ENCODE measurements at regions not wholly inside any gene's neighbourhood (a gene's known extent, or its start where the extent isn't known, plus 50 kb on each side); places are given as distances from the start of the nearest gene placed in this dataset.

- Histone ChIP-seq H3K4me1 (ENCODE audit: control insufficient read depth in 1 of 2, insufficient read depth in 2 of 2, low read depth in 1 of 2, low read length in 1 of 2) (peaks cover 0 to 2% of the 10 kb centered on the region in 2 experiments; a peak in 1 of 4 replicates), H3K36me3 (replicated peaks in 1 of 2; ENCODE audit: control insufficient read depth in 1 of 2, insufficient read depth in 2 of 2, low read length in 1 of 2) (no peaks in the 10 kb centered on the region), H3F3A (replicated peaks; ENCODE audit: insufficient read depth) (no peaks in the 10 kb centered on the region), H4K20me1 (ENCODE audit: insufficient read depth) (no peaks in the 10 kb centered on the region), H3K9ac (no peak overlapping the region), H3K4me3 (ENCODE audit: low read depth in 2 of 2, low read length in 1 of 2) (no peak overlapping the region), H3K9me3 (no peaks in the 10 kb centered on the region), H3K27me3 (ENCODE audit: insufficient read depth) (no peaks in the 10 kb centered on the region; the same call in 1 of the 2 replicates), H2AFZ (ENCODE audit: low read depth) (no peak overlapping the region), H3K9me2 (no peaks in the 10 kb centered on the region), H3K4me2 (no peak overlapping the region), H3K79me2 (ENCODE audit: insufficient read depth) (no peaks in the 10 kb centered on the region), H3K27ac (ENCODE audit: low read depth in 2 of 2, low read length in 1 of 2) (no peak overlapping the region)
- POLR2A ChIA-PET = interaction anchor here (0.6 kb wide), 1 partner anchor 107 kb away, joined by 5 read pairs; no protein-coding TSS in a partner anchor
- CTCF ChIA-PET = interaction anchor here (1.1 to 2.1 kb wide), 6 partner anchors 13 to 170 kb away, joined by 3 to 11 read pairs (median 6); no protein-coding TSS in a partner anchor
- TF ChIP-seq, protein P1, sequence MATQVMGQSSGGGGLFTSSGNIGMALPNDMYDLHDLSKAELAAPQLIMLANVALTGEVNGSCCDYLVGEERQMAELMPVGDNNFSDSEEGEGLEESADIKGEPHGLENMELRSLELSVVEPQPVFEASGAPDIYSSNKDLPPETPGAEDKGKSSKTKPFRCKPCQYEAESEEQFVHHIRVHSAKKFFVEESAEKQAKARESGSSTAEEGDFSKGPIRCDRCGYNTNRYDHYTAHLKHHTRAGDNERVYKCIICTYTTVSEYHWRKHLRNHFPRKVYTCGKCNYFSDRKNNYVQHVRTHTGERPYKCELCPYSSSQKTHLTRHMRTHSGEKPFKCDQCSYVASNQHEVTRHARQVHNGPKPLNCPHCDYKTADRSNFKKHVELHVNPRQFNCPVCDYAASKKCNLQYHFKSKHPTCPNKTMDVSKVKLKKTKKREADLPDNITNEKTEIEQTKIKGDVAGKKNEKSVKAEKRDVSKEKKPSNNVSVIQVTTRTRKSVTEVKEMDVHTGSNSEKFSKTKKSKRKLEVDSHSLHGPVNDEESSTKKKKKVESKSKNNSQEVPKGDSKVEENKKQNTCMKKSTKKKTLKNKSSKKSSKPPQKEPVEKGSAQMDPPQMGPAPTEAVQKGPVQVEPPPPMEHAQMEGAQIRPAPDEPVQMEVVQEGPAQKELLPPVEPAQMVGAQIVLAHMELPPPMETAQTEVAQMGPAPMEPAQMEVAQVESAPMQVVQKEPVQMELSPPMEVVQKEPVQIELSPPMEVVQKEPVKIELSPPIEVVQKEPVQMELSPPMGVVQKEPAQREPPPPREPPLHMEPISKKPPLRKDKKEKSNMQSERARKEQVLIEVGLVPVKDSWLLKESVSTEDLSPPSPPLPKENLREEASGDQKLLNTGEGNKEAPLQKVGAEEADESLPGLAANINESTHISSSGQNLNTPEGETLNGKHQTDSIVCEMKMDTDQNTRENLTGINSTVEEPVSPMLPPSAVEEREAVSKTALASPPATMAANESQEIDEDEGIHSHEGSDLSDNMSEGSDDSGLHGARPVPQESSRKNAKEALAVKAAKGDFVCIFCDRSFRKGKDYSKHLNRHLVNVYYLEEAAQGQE (IDR thresholded peaks at IDR 0.05; ENCODE audit: low read depth, low read length) = no peak
- TF ChIP-seq, protein P2, sequence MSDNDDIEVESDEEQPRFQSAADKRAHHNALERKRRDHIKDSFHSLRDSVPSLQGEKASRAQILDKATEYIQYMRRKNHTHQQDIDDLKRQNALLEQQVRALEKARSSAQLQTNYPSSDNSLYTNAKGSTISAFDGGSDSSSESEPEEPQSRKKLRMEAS (IDR thresholded peaks at IDR 0.05; ENCODE audit: low read depth) = no peak
- TF ChIP-seq TAF1 (IDR thresholded peaks at IDR 0.05; ENCODE audit: borderline replicate concordance, low read depth, low read length) (no peak), SMC3 (IDR thresholded peaks at IDR 0.05; ENCODE audit: low read depth, low read length) (no peak), MXI1 (IDR thresholded peaks at IDR 0.05; ENCODE audit: low read depth, low read length) (no peak), GABPA (IDR thresholded peaks at IDR 0.05; ENCODE audit: low read depth) (no peak), USF1 (IDR thresholded peaks at IDR 0.05; ENCODE audit: borderline replicate concordance, low read depth) (no peak), SIN3A (IDR thresholded peaks at IDR 0.05; ENCODE audit: borderline replicate concordance, low read depth, low read length) (no peak), EZH2phosphoT487 (IDR thresholded peaks at IDR 0.05; ENCODE audit: borderline replicate concordance, low read depth) (no peak), FOXJ3 (CRISPR knock-in tag; IDR thresholded peaks at IDR 0.05) (no peak), CHD2 (IDR thresholded peaks at IDR 0.05; ENCODE audit: low read length, partially characterized antibody) (no peak), POLR2AphosphoS5 (IDR thresholded peaks at IDR 0.05; ENCODE audit: low read depth, low read length) (no peak), JUND (IDR thresholded peaks at IDR 0.05) (no peak), NRF1 (IDR thresholded peaks at IDR 0.05; ENCODE audit: low read depth, low read length) (no peak), RAD21 (IDR thresholded peaks at IDR 0.05; ENCODE audit: low read length) (no peak)
- TF ChIP-seq, protein P3, sequence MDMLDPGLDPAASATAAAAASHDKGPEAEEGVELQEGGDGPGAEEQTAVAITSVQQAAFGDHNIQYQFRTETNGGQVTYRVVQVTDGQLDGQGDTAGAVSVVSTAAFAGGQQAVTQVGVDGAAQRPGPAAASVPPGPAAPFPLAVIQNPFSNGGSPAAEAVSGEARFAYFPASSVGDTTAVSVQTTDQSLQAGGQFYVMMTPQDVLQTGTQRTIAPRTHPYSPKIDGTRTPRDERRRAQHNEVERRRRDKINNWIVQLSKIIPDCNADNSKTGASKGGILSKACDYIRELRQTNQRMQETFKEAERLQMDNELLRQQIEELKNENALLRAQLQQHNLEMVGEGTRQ (IDR thresholded peaks at IDR 0.05; ENCODE audit: borderline replicate concordance, low read depth, low read length) = no peak
- TF ChIP-seq, protein P4, sequence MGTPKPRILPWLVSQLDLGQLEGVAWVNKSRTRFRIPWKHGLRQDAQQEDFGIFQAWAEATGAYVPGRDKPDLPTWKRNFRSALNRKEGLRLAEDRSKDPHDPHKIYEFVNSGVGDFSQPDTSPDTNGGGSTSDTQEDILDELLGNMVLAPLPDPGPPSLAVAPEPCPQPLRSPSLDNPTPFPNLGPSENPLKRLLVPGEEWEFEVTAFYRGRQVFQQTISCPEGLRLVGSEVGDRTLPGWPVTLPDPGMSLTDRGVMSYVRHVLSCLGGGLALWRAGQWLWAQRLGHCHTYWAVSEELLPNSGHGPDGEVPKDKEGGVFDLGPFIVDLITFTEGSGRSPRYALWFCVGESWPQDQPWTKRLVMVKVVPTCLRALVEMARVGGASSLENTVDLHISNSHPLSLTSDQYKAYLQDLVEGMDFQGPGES (IDR thresholded peaks at IDR 0.05; ENCODE audit: low read depth, low read length) = no peak
- WGBS (ENCODE audit: low lambda C conversion rate) = 45% methylated on average over 12 of the region's 12 CpGs
- no peak for DNase-seq
Observed at GRCh38 chr7:26497801-26498596, 206.3 kb downstream of the SNX10 start.

All from SK-N-SH (cell line).